Peyer's patch (tissue), 4 donors: ENCODE measurements at regions not wholly inside any gene's neighbourhood (a gene's known extent, or its start where the extent isn't known, plus 50 kb on each side); places are given as distances from the start of the nearest gene placed in this dataset.
"Not testable (repeated sequence)": the region's sequence is repeated elsewhere in the genome, so short reads cannot be mapped to it uniquely, and the experiment has no call there.

Source experiments
- DNase-seq, 3 donors: peaks; one replicate each; pipeline ENCODE4 v3.0.0-alpha.2; 2017 to 2019
- H3K27ac ChIP-seq, 4 donors: fragments of 200-600 bp; sonication (generic); one replicate each; pipeline ENCODE4 v1.5.1; 2016 to 2019
- H3K27me3 ChIP-seq, 2 donors: fragments of 200-600 bp; sonication (generic); one replicate each; pipeline ENCODE4 v1.5.1; 2019
- H3K36me3 ChIP-seq, 3 donors: fragments of 200-600 bp; sonication (generic); one replicate each; pipeline ENCODE4 v1.5.1; 2016 to 2019
- H3K4me1 ChIP-seq, 4 donors: fragments of 200-600 bp; sonication (generic); one replicate each; pipeline ENCODE4 v1.5.1; 2016 to 2019
- H3K4me3 ChIP-seq, 4 donors: fragments of 200-600 bp; sonication (generic); 1 replicate in 3 of 4; 2 replicates in 1 of 4; pipeline ENCODE4 v1.5.1; 2016 to 2019; ENCODE audit warnings: mild to moderate bottlenecking in 1 of 4
- H3K9me3 ChIP-seq, 4 donors: fragments of 200-600 bp; sonication (generic); one replicate each; pipeline ENCODE4 v1.5.1; 2016 to 2019; ENCODE audit warnings: mild to moderate bottlenecking in 1 of 4
- POLR2A ChIP-seq, 2 donors: fragments of 450-650 bp; IDR thresholded peaks; one replicate each; pipeline ENCODE4 v1.5.1; 2017; ENCODE audit warnings: antibody characterized with exemption in 2 of 2, mild to moderate bottlenecking in 2 of 2, moderate library complexity in 2 of 2
- TF ChIP-seq, protein P1 (sequence below), 6 experiments: fragments of 450-650 bp in 4 of 6; fragments of 200-600 bp in 2 of 6; sonication (generic) in 1 of 6; IDR thresholded peaks; one replicate each; pipeline ENCODE4 v1.5.1; 2017 to 2019; ENCODE audit warnings: antibody characterized with exemption in 6 of 6, mild to moderate bottlenecking in 3 of 6, moderate library complexity in 1 of 6

- not testable (repeated sequence) for H3K9me3 ChIP-seq, H3K27me3 ChIP-seq, H3K27ac ChIP-seq, H3K36me3 ChIP-seq, H3K4me3 ChIP-seq, DNase-seq, H3K4me1 ChIP-seq
These were observed 53.4 kb upstream of the MED14 start for GRCh38 chrX:40788698-40789097.

- no peaks in the 10 kb centered on the region for H3K4me1 ChIP-seq
- H3K27me3 ChIP-seq, result no peaks in the 10 kb centered on the region
- TF ChIP-seq, protein P1, sequence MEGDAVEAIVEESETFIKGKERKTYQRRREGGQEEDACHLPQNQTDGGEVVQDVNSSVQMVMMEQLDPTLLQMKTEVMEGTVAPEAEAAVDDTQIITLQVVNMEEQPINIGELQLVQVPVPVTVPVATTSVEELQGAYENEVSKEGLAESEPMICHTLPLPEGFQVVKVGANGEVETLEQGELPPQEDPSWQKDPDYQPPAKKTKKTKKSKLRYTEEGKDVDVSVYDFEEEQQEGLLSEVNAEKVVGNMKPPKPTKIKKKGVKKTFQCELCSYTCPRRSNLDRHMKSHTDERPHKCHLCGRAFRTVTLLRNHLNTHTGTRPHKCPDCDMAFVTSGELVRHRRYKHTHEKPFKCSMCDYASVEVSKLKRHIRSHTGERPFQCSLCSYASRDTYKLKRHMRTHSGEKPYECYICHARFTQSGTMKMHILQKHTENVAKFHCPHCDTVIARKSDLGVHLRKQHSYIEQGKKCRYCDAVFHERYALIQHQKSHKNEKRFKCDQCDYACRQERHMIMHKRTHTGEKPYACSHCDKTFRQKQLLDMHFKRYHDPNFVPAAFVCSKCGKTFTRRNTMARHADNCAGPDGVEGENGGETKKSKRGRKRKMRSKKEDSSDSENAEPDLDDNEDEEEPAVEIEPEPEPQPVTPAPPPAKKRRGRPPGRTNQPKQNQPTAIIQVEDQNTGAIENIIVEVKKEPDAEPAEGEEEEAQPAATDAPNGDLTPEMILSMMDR (IDR thresholded peaks at IDR 0.05), result no peak
- TF ChIP-seq POLR2A (IDR thresholded peaks at IDR 0.05), result no peak
- H3K9me3 ChIP-seq, result no peaks in the 10 kb centered on the region
- DNase-seq, result no peak
- H3K4me3 ChIP-seq, result no peak overlapping the region
- no peak overlapping the region for H3K27ac ChIP-seq
- no peaks in the 10 kb centered on the region for H3K36me3 ChIP-seq
These were observed 57.1 kb upstream of the MED14 start for GRCh38 chrX:40792433-40792832.

- H3K27me3 ChIP-seq, H3K4me3 ChIP-seq, H3K4me1 ChIP-seq, H3K36me3 ChIP-seq, H3K27ac ChIP-seq, DNase-seq, H3K9me3 ChIP-seq: not testable (repeated sequence)
These were observed 59.4 kb upstream of the MED14 start for GRCh38 chrX:40794829-40795130.

DNA sequence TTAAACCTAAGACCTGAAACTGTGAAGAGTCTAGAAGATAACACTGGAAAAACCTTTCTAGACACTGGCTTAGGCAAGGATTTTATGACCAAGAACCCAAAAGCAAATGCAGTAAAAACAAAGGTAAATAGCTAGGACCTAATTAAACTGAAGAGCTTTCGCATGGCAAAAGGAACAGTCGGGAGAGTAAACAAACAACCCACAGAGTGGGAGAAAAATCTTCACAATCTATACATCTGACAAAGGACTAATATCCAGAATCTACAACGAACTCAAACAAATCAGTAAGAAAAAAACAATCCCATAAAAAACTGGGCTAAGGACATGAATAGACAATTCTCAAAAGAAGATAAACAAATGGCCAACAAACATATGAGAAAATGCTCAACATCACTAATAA, 64.4 kb upstream of the MED14 start:
- H3K27ac ChIP-seq, H3K4me3 ChIP-seq, H3K9me3 ChIP-seq, H3K36me3 ChIP-seq, H3K4me1 ChIP-seq, DNase-seq, H3K27me3 ChIP-seq: not testable (repeated sequence)

GRCh38 chrX:40805404-40805803, 70.1 kb upstream of the MED14 start:
- DNase-seq, result no peak
- H3K36me3 ChIP-seq, result no peaks in the 10 kb centered on the region
- TF ChIP-seq, protein P1 (IDR thresholded peaks at IDR 0.05), result no peak
- no peak for TF ChIP-seq POLR2A (IDR thresholded peaks at IDR 0.05)
- no peaks in the 10 kb centered on the region for H3K4me1 ChIP-seq
- H3K27me3 ChIP-seq, result no peaks in the 10 kb centered on the region
- H3K9me3 ChIP-seq, result no peaks in the 10 kb centered on the region
- no peak overlapping the region for H3K4me3 ChIP-seq
- H3K27ac ChIP-seq, result no peak overlapping the region

GRCh38 chrX:40806513-40807220, 71.3 kb upstream of the MED14 start:
- H3K9me3 ChIP-seq, result no peaks in the 10 kb centered on the region
- no peaks in the 10 kb centered on the region for H3K36me3 ChIP-seq
- H3K4me1 ChIP-seq, result no peaks in the 10 kb centered on the region
- H3K27ac ChIP-seq, result no peak overlapping the region
- no peak for TF ChIP-seq POLR2A (IDR thresholded peaks at IDR 0.05)
- TF ChIP-seq, protein P1 (IDR thresholded peaks at IDR 0.05), result no peak
- no peak for DNase-seq
- H3K27me3 ChIP-seq, result no peaks in the 10 kb centered on the region
- H3K4me3 ChIP-seq, result no peak overlapping the region

DNA sequence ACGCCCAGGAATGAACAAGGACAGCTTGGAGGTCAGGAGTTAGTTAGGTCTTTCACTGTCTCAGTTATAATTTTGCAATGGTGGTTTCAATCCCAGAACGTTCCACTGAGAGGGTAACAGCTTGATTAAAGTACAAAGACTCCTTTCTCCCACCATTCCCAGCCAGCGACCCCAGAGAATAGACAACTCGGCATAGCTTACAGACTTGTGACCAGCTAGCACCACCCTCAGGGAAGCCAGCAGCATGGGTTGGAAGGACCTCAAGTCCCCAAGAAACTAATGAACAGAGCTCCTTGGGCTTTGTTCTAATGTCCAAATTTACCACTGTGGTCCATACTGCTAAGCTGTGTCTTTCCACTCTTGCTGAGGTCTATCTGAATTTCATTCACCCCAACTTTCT, 72.0 kb upstream of the MED14 start:
- no peak overlapping the region for H3K27ac ChIP-seq
- H3K9me3 ChIP-seq, result no peaks in the 10 kb centered on the region
- TF ChIP-seq, protein P1 (IDR thresholded peaks at IDR 0.05), result no peak
- TF ChIP-seq POLR2A (IDR thresholded peaks at IDR 0.05), result no peak
- no peaks in the 10 kb centered on the region for H3K36me3 ChIP-seq
- H3K27me3 ChIP-seq, result no peaks in the 10 kb centered on the region
- DNase-seq, result no peak
- no peaks in the 10 kb centered on the region for H3K4me1 ChIP-seq
- no peak overlapping the region for H3K4me3 ChIP-seq
